ENCODE measurements at regions not wholly inside any gene's neighbourhood (a gene's known extent, or its start where the extent isn't known, plus 50 kb on each side); places are given as distances from the start of the nearest gene placed in this dataset.
"Not testable (repeated sequence)": the region's sequence is repeated elsewhere in the genome, so short reads cannot be mapped to it uniquely, and the experiment has no call there.

- in situ Hi-C loops (cut with MboI; ENCODE audit: low sequenced_read_pairs, unreplicated experiment), result no loop called here
- TF ChIP-seq CTCF (IDR thresholded peaks at IDR 0.05; ENCODE audit: borderline replicate concordance, control extremely low read depth, extremely low read depth, insufficient read depth, missing control alignments), result no peak
- DNase-seq (ENCODE audit: low spot score), result no peak
Measured at GRCh38 chr2:5019324-5019723, 672.9 kb upstream of the SOX11 start.

DNA sequence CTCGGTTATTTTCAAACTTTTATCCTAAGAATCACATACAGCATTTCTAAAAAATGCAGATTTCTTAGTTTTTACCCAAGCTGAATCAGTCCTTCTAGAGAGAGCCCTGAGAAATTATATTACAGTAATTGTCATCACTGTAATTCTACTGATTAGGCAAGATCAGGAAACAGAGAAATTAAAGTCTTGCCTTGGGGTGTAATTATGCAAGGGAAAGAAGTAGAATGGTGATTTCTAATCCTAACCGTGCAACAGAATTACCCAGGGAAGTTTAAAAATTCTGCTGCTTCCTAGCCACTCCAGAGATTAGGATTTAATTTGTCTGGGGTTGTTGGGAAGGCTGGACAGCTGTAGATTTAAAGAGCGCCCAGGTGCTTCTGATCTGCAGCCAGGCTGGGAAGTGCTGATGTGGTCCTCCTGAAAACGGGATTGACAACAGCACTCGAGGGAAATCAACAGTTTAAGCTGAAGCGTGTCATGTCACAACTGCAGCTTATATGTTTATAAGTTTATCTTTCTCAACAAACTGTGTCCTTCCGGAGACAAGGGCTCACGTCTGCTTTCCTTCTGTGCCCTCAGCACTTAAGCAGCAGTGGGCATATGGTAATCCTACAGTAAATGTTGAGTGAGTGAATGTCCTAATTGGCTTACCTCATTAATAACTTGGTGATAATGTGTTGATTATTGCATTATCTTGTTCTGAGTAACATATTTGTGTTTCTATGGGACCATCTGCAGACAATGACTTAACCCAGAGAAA, 671.9 kb upstream of the SOX11 start:
- no peak for TF ChIP-seq CTCF (IDR thresholded peaks at IDR 0.05; ENCODE audit: borderline replicate concordance, control extremely low read depth, extremely low read depth, insufficient read depth, missing control alignments)
- no peak for DNase-seq (ENCODE audit: low spot score)
- in situ Hi-C loops (cut with MboI; ENCODE audit: low sequenced_read_pairs, unreplicated experiment), result no loop called here

GRCh38 chr2:5021136-5021535, 671.0 kb upstream of the SOX11 start:
- DNase-seq (ENCODE audit: low spot score), result no peak
- in situ Hi-C loops (cut with MboI; ENCODE audit: low sequenced_read_pairs, unreplicated experiment), result no loop called here
- TF ChIP-seq CTCF (IDR thresholded peaks at IDR 0.05; ENCODE audit: borderline replicate concordance, control extremely low read depth, extremely low read depth, insufficient read depth, missing control alignments), result no peak

GRCh38 chr2:5022061-5022460, 670.1 kb upstream of the SOX11 start:
- DNase-seq (ENCODE audit: low spot score), result no peak
- no peak for TF ChIP-seq CTCF (IDR thresholded peaks at IDR 0.05; ENCODE audit: borderline replicate concordance, control extremely low read depth, extremely low read depth, insufficient read depth, missing control alignments)
- in situ Hi-C loops (cut with MboI; ENCODE audit: low sequenced_read_pairs, unreplicated experiment), result no loop called here

DNA sequence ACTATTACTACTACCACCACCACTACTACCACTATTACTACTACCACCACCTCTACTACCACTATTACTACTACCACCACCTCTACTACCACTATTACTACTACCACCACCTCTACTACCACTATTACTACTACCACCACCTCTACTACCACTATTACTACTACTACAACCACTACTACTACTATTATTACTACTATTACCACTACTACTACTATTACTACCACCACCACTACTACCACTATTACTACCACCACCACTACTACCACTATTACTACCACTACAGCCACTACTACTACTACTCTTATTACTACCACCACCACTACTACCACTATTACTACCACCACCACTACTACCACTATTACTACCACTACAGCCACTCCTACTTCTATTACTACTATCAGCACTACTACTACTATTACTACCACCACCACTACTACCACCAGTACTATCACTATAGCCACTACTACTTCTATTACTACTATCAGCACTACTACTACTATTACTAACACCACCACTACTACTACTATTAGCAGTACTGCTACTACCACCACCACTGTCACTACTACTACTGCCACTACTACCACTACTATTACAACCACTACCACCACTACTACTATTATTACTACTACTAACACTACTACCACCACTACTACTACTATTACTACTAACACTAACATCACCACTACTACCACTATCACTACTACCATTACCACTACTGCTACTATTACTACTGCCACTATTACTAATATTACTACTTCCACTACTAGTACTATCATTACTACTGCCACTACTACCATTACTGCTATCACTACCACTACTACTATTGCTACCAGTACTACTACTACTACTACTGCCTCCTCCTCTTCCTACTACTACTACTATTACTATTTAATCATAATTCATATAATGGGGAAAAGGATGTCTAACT, 669.2 kb upstream of the SOX11 start:
- DNase-seq (ENCODE audit: low spot score); in situ Hi-C loops (cut with MboI; ENCODE audit: low sequenced_read_pairs, unreplicated experiment): not testable (repeated sequence)

GRCh38 chr2:5026571-5027234, 665.5 kb upstream of the SOX11 start:
- in situ Hi-C loops (cut with MboI; ENCODE audit: low sequenced_read_pairs, unreplicated experiment), result no loop called here

More at GRCh38 chr2:5026571-5027234, 665.5 kb upstream of the SOX11 start:
- no peak for TF ChIP-seq CTCF (IDR thresholded peaks at IDR 0.05; ENCODE audit: borderline replicate concordance, control extremely low read depth, extremely low read depth, insufficient read depth, missing control alignments)
- DNase-seq (ENCODE audit: low spot score), result no peak
